Thyroid gland (tissue), 4 donors: ENCODE measurements at regions not wholly inside any gene's neighbourhood (a gene's known extent, or its start where the extent isn't known, plus 50 kb on each side); places are given as distances from the start of the nearest gene placed in this dataset.

Source experiments
- DNase-seq, 2 donors: peaks; one replicate each; pipeline ENCODE4 v3.0.0-alpha.2; 2019
- H3K27ac ChIP-seq, 3 donors: fragments of 200-600 bp; sonication (generic); 1 replicate in 2 of 3; 2 replicates in 1 of 3; pipeline ENCODE4 v1.5.1; 2016 to 2019; ENCODE audit warnings: mild to moderate bottlenecking in 1 of 3, moderate library complexity in 1 of 3
- H3K27me3 ChIP-seq: fragments of 200-600 bp; sonication (generic); one replicate; pipeline ENCODE4 v1.5.1; 2019
- H3K36me3 ChIP-seq, 2 donors: fragments of 200-600 bp; sonication (generic); one replicate each; pipeline ENCODE4 v1.5.1; 2016 to 2019
- H3K4me1 ChIP-seq, 2 donors: fragments of 200-600 bp; sonication (generic); one replicate each; pipeline ENCODE4 v1.5.1; 2017 to 2019
- H3K4me3 ChIP-seq, 3 donors: fragments of 200-600 bp; sonication (generic); replicated peaks in 1 of 3; 1 replicate in 2 of 3; 2 replicates in 1 of 3; pipeline ENCODE4 v1.5.1; 2016; ENCODE audit warnings: mild to moderate bottlenecking in 1 of 3
- H3K9me3 ChIP-seq: fragments of 200-600 bp; sonication (generic); one replicate; pipeline ENCODE4 v1.5.1; 2017
- POLR2A ChIP-seq, 2 donors: fragments of 450-650 bp; IDR thresholded peaks; one replicate each; pipeline ENCODE4 v1.6.1; 2017; ENCODE audit warnings: antibody characterized with exemption in 2 of 2, mild to moderate bottlenecking in 2 of 2, moderate library complexity in 1 of 2
- WGBS, 2 donors: methylation state at CpG; one replicate each; pipeline ENCODE4 v1.1.5; 2017; 5-methylcytosine and 5-hydroxymethylcytosine counted together
- intact Hi-C: fragments of 100-400 bp; cut with DNase I; formaldehyde crosslinking; loops from one replicate; pipeline ENCODE4 v1.15.1; 2023
- TF ChIP-seq, protein P1 (sequence below), 6 experiments: fragments of 200-600 bp in 3 of 6; fragments of 450-650 bp in 3 of 6; sonication (generic) in 3 of 6; IDR thresholded peaks; one replicate each; pipeline ENCODE4 v1.5.1; 2016 to 2019; ENCODE audit warnings: antibody characterized with exemption in 6 of 6, mild to moderate bottlenecking in 2 of 6, inconsistent platforms in 1 of 6, moderate library complexity in 1 of 6

DNA sequence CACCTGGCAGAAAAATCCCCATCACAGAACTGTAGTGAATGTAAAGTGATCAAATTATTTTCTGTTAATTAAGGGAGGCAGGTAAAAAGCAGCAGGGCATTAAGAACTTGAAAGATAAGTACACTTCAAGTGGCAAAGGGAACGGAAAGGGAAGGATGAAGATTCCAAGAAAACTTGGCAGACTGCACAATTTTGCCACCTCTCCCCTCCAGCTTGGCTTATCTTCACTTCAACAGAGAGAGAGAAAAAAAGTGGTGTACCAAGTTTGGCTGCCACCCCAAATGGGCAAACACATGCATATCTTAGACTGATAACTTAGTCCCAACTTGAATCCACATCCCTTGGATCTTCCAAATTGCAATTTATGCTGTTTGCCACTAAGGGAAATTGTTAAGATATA lies 598.1 kb upstream of the ACTRT1 start:
- intact Hi-C loops = no loop called here
- TF ChIP-seq POLR2A (IDR thresholded peaks at IDR 0.05) = no peak
- TF ChIP-seq, protein P1, sequence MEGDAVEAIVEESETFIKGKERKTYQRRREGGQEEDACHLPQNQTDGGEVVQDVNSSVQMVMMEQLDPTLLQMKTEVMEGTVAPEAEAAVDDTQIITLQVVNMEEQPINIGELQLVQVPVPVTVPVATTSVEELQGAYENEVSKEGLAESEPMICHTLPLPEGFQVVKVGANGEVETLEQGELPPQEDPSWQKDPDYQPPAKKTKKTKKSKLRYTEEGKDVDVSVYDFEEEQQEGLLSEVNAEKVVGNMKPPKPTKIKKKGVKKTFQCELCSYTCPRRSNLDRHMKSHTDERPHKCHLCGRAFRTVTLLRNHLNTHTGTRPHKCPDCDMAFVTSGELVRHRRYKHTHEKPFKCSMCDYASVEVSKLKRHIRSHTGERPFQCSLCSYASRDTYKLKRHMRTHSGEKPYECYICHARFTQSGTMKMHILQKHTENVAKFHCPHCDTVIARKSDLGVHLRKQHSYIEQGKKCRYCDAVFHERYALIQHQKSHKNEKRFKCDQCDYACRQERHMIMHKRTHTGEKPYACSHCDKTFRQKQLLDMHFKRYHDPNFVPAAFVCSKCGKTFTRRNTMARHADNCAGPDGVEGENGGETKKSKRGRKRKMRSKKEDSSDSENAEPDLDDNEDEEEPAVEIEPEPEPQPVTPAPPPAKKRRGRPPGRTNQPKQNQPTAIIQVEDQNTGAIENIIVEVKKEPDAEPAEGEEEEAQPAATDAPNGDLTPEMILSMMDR (IDR thresholded peaks at IDR 0.05) = no peak
- no peak for DNase-seq
- H3K27ac ChIP-seq = no peak overlapping the region
- H3K4me3 ChIP-seq = no peak overlapping the region
- H3K9me3 ChIP-seq = no peaks in the 10 kb centered on the region
- WGBS, 2 donors = 16 to 40% methylated on average over 1 of the region's 1 CpG
- H3K27me3 ChIP-seq = no peaks in the 10 kb centered on the region
- H3K4me1 ChIP-seq = no peaks in the 10 kb centered on the region
- no peaks in the 10 kb centered on the region for H3K36me3 ChIP-seq

DNA sequence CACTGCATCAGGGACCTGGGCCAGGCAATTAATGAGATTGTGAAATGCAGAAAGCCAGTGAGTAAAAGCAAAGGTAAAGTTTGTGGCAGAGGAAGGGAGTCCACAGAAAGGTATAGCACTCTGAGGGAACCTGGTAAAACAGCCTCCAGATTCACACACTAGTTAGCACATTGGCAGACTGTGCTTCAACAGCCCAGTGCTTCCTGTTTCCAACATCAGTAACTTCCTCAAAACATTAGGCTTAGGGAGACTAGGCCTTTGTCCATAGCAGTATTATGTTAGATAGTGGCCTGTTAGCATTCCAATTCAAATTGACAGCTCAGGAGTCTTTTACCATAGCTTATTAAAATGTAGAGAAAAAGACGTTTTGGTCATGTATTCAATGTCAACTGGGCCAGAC lies 582.6 kb upstream of the ACTRT1 start:
- Histone ChIP-seq H3K4me1 (no peaks in the 10 kb centered on the region), H3K27ac (no peak overlapping the region), H3K9me3 (no peaks in the 10 kb centered on the region), H3K36me3 (no peaks in the 10 kb centered on the region), H3K27me3 (no peaks in the 10 kb centered on the region), H3K4me3 (no peak overlapping the region)
- intact Hi-C loops = no loop called here
- WGBS, 2 donors = 17 to 50% methylated on average over 1 of the region's 1 CpG
- no peak for DNase-seq
- no peak for TF ChIP-seq POLR2A (IDR thresholded peaks at IDR 0.05)
- TF ChIP-seq, protein P1 (IDR thresholded peaks at IDR 0.05) = no peak

DNA sequence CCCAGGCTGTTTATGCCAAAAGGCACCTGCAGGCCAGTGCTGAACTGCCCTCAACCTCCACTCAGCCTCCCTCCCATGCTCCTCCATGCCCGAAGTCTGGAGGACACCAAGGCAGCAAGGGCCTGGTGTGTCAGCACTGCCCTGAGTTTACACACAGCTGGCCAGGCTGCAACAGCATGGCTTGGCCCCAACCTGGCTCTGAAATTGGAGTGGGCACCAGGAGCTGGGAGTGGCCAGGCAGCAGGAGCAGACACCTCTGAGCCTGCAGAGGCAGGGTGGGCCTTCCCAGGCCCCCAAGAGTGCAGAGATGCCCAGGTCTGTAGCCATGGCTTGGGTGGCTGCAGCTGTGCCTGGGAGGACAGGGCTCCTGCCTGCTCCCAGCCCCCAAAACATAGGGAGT lies 571.2 kb upstream of the ACTRT1 start:
- no peaks in the 10 kb centered on the region for H3K4me1 ChIP-seq
- H3K36me3 ChIP-seq = no peaks in the 10 kb centered on the region
- no peaks in the 10 kb centered on the region for H3K9me3 ChIP-seq
- no peaks in the 10 kb centered on the region for H3K27me3 ChIP-seq
- WGBS, 2 donors = 100% methylated on average over 1 of the region's 1 CpG; no CpG with 5 or more reads in 1 of the 2 donors
- intact Hi-C loops = no loop called here
- H3K27ac ChIP-seq = no peak overlapping the region
- H3K4me3 ChIP-seq = no peak overlapping the region
- DNase-seq = no peak
- TF ChIP-seq, protein P1 (IDR thresholded peaks at IDR 0.05) = no peak
- no peak for TF ChIP-seq POLR2A (IDR thresholded peaks at IDR 0.05)

DNA sequence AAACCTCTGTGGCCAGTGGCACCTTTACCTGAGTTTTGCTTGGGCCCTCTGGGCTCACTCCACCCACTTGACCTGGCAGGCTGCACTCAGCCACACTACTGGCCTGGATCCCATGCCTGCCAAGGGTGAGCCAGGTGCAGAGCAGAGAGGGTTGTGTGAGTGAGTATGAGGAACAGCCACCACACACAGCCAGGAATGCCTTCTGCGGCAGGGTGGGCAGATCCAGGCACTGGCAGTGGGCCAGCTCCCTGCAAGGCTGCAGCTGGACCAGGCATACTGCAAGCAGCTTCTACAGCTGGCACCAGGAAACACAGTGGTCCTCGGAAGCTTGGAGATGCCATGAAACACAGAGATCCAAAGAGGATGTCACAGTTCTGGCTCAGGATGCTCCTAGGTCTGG lies 570.1 kb upstream of the ACTRT1 start:
- Histone ChIP-seq H3K36me3 (no peaks in the 10 kb centered on the region), H3K9me3 (no peaks in the 10 kb centered on the region), H3K4me1 (no peaks in the 10 kb centered on the region), H3K4me3 (no peak overlapping the region), H3K27ac (no peak overlapping the region), H3K27me3 (no peaks in the 10 kb centered on the region)
- intact Hi-C loops = no loop called here
- no peak for DNase-seq
- no CpG with 5 or more reads among the region's 2 CpGs for WGBS, 2 donors
- TF ChIP-seq, protein P1 (IDR thresholded peaks at IDR 0.05) = no peak
- TF ChIP-seq POLR2A (IDR thresholded peaks at IDR 0.05) = no peak

DNA sequence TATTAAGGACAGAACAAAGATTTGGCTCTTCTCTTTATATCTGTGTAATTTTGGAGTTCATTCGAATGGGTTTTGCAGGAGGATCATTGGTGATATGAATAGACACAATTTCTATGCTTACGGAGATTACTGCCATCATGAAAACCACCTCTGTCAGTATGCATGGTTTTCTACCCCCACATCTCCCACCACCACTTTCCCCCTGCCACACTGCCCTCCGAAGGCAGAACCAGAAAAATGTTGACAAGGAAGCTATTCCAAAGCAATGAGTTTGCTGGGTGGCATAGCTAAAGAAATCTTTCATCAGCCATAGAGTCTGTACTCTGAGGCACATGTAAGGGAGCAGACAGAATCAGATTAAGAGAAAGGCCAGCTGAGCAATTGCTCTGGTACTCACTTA lies 567.3 kb upstream of the ACTRT1 start:
- no peak for TF ChIP-seq POLR2A (IDR thresholded peaks at IDR 0.05)
- TF ChIP-seq, protein P1 (IDR thresholded peaks at IDR 0.05) = no peak
- no peak for DNase-seq
- 79 to 88% methylated on average over 3 of the region's 3 CpGs for WGBS, 2 donors
- Histone ChIP-seq H3K27ac (no peak overlapping the region), H3K4me1 (no peaks in the 10 kb centered on the region), H3K36me3 (no peaks in the 10 kb centered on the region), H3K9me3 (no peaks in the 10 kb centered on the region), H3K27me3 (no peaks in the 10 kb centered on the region), H3K4me3 (no peak overlapping the region)
- intact Hi-C loops = no loop called here
